NCI-H1417 treated with DMSO at 0.1 percent for 48 hours (cell line): ENCODE measurements at regions not wholly inside any gene's neighbourhood (a gene's known extent, or its start where the extent isn't known, plus 50 kb on each side); places are given as distances from the start of the nearest gene placed in this dataset.

Source experiments
- DNase-seq: peaks from one replicate; lab custom pipeline; 2025; lab: John Stamatoyannopoulos, UW

DNA sequence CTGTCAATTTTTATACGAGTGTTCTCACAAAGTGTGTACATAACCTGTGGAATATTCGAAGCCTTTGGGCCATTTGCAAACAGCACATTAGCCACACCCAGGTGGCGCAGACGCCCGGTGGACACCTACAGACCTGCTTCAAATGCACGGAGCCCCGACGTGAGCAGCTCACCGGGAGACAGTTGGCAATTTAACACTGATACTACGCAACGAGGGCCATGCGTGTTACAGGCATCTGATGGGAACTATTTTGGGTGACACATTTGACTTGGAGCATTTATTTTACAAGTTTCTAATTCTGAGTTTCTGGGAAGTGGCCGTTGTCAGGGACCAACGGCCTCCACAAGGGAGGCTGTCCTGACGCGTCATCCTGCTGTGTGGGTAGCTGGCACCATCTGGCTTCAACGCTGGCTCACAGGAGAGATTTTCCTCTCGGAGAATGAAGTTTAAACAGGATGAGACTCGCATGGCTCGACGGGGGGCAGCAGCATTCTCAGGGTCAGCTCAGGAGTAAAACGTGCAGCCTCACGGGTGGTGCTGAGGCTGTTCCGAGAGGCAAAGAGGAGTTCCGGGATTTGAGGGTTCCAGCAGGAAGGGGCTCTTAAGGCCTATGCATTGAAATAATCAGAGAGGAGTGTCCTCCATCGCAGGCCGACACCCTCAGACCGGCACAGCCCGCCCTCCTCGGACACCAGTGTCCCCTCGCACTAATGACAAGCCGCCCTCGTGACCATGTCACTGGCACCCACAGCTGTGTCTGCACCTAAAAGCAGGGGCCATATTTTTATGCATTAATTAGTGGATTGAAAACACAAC, 207.4 kb downstream of the DLL1 start:
- DNase-seq: no peak

DNA sequence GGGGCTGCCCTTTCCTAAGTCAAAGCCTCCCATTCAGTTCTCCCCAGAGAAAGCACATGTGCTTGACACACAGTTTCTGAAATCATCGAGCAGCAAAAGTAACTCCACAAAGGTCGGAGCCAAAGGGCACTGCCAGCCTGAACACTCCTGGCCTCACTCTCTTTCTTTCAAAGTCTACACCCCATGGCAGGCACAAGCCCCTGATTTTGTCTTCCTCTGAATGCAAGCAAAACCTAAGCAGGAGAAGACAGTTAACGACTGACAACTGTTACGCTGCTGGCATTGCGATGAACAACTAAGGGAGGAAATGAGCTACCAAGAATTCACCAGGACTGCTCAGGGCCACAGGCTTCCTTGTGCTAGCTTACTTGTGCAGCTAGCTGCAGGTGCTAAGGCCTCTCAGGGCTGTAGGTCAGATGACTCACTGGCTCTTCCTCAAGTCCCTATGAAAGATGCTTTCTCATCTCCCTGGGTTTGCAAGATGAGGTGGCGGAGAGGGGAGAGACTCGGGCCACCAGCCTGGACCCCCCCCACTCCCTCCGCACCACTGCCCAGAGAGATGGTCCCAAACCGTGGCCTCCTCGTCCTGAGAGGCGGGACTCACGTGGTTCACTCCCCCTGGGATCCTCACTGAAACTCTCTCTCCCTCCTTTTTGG, 208.2 kb downstream of the DLL1 start:
- DNase-seq: no peak

DNA sequence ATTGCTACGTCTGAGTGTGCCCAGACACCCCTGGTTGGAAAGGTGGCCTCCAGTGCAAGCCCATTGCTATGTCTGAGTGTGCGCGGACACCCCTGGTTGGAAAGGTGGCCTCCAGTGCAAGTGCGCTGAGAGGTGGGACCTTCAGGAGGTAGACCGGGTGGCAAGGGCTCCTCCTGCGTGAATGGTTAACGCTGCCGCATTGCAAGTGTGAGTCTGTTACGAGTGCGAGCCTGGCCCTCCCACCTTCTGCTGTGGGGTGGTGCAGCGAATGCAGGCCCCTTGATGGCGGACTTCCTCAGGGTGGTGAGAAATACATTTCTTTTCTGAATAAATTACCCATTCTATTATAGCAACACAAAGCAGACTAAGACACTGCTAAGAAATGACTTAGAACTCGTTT, 208.8 kb downstream of the DLL1 start:
- DNase-seq: no peak

DNA sequence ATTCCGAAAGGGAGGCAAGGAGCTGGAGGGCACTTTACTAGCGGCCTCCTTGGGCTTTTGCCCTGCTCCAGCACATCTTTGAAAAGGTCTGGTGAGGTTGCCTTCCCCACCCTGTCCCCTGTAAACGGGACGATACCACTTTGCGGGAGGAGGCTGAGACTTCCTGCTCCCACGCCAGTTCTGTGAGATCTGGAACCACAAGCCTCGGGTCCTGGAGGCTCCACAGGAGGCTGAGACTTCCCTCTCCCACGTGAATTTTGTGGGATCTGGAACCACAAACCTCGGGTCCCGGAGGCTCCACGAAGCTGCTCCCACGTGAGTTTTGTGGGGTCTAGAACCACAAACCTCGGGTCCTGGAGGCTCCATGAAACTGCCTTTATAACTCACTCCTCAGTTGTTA, 209.3 kb downstream of the DLL1 start:
- DNase-seq: no peak

DNA sequence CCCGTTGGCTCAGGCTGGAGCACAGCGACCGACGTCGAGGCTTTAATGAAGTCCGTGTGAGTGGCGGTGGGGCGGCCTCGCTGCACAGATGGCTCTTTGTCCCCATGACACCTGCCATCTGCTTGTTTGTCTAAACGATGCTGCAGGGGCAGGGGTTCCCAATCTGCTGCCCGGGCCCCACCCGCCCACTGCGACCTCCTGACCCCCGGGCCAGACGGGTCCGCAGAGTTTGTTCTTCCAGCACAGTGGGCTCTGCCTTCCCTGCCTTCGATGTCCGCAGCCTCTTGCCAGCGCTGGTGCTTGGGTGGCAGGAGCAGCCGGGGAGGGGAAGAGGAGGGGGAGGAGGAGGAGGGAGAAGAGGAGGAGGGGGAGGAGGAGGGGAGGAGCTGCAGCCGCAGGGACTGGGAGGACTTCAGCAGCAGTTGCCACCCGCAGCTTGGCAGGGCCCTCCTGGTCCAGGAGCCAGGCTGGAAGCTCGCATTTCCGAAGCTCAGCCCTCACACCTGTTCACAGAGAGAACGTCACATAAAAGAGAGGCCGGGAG, 210.0 kb downstream of the DLL1 start:
- DNase-seq: peak; percentile 37

DNA sequence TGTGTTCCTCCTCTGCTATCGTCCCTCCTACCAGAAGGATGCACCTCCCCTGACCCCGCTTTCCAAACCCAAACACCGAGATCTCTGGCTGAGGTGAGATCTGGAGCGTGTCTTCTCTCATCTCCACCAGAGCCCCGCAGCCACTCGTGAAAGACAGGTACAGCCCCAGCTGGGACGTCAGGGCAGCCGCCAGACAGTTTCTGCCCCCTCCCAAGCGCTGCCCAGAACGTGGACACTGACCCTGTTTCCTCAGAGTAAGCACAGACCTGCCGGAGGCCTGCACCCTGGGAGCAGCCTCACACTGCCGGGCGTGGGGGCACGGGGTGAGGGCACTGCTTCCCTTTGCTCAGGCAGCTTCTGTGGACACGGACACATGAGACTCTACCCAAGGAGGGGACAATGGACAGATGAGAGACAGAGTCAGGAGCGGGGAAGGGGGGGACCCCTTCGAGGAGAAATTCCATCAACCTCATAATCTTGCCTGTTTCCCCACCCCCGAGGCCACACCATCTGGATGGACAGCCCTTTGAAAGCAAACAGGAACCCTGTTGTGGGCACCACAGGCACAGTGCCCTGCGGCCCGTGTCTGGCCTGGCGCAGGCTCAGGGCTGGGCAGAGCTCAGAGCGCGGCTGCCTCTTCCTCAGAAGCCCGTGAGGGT, 210.6 kb downstream of the DLL1 start:
- DNase-seq: no peak

DNA sequence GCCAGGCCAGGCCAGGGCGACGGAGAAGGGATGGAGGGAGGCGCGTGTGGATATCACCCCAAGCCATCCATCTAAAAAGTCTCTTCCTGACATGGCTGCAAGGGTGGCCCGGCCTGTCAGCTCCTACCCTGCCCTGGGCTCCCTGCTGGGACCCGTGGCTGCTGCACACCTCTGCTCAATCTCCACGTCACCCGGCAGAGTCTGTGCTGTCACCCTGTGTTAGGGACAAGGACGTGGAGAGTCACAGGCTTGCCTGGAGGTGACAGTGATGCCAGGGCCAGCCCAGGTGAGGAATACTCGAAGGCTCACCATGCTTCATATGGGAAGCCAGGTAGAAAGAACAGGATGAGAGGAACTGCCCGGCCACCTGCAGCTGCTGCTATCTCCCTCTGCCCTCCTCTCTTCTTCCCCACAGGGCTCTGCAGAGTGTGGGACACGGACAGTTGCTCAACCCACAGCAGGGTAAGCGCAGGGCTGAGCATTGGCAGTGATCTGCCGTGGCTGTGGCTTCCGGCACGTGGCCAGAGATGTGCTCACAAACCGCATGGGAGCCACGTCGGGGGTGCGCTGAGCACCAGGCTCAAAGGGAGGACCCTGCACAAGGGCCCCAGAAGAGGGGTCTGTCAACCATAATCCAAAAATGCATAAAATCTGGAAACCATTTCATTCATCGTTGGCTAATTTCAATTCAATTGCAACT, 214.3 kb downstream of the DLL1 start:
- DNase-seq: no peak

DNA sequence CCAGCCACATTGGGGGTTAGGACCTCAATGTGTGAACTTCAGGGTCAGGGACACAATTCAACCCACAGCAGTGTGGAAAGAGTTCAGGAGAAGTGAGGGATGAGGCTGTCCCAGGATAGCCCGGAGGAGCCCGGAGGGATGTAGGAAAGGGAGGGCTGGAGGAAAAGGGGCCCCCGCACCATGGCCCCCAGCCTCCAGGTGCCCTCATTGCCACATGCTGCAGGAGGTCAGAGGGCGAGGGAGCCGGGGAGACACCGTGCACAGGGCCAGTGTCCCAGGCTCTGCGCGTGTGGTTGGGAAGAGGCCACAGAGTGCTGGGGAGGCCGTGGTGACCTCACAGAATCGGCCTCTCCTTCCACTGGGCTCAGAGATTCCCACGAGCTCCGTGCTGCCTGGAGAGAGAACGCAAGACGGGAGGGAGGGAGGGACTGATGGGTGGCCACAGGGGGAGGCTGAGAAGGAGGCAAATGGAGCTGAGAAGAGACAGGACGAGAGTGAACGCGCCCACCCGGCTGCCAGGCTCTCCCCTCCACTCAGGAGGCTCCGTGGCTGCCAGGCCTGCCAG, 215.1 kb downstream of the DLL1 start:
- DNase-seq: no peak

DNA sequence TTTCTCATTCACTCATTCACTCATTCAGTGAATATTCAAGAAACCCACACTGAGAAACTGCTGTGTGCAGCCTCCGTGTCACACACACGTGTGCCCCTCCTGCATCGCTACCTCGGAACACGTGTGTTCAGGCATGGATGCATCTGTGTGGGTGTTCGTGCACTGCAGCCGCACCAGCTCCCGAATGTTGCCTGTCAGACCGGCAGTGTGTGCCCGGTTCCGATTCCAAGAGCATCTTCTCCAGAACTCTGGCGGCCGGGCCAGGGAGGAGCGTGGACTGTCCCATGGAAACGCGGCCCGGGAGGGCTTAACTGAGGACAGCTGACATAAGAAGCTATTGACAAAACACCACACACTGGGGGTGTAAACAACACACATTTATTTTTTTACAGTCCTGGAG, 216.0 kb downstream of the DLL1 start:
- DNase-seq: no peak

DNA sequence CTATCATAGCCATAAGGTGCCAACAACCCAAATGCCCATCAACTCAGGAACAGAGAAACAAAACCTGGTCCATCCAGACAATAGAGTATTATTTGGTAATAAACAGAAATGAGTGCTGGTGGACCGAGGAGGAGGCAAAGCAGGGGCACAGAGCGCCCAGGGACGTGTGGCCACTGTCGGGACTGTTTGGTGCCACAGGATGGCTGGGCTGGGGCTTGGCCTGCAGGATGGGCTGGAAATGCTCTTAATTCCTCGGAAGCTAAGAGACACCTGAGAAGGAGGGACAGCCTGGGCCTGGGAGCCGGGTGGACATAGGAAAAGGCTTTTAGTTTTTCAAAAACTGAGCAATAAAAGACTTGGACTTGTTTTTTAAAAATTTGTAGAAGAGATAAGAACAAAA, 216.4 kb downstream of the DLL1 start:
- DNase-seq: no peak

DNA sequence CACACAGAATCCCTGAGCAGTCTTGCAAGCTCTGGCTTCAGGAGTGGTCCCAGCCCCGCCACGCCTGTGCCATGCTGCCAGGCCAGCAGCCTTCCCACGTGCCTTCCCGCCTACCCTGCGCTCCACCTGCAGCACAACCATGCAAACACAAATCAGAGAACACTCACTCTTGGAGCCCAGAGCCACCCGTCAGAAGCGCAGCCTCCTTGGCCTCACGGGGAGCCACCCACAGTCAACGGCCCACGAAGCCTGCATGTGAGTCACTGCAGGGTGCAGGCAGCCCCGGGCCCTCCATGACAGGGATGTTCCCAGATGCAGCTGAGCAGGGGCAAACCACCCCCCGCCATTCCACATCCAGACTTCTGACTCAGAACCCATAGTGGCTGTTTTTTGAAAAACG, 217.0 kb downstream of the DLL1 start:
- no peak for DNase-seq

DNA sequence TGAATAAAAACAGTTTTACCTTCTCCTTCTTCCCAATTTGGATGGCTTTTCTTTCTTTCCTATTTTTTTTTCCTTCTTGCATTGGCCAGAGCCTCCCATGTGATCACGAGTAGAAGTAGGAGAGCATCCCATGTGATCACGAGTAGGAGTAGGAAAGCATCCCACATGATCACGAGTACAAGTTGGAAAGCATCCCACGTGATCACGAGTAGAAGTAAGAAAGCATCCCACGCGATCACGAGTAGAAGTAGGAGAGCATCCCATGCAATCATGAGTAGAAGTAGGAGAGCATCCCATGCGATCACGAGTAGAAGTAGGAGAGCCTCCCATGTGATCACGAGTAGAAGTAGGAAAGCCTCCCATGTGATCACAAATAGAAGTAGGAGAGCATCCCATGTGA, 218.6 kb downstream of the DLL1 start:
- DNase-seq: no peak

DNA sequence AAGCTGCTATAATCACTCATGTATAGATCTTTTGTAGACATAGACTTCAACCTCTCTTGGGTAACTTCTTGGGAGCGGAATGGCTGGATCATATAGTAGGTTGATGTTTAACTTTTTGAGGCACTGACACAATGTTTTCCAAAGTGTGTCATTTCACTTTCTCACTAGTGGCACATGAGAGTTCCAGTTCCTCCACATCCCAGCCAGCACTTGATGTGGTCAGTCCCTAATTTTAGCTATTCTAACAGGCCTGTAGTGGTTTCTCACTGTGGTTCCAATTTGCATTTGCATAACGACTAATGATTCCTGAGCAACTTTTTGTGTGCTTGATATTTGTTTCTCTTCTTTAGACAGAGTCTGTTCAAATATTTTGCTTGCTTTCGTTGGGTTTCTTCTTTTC, 221.3 kb downstream of the DLL1 start:
- DNase-seq: no peak

DNA sequence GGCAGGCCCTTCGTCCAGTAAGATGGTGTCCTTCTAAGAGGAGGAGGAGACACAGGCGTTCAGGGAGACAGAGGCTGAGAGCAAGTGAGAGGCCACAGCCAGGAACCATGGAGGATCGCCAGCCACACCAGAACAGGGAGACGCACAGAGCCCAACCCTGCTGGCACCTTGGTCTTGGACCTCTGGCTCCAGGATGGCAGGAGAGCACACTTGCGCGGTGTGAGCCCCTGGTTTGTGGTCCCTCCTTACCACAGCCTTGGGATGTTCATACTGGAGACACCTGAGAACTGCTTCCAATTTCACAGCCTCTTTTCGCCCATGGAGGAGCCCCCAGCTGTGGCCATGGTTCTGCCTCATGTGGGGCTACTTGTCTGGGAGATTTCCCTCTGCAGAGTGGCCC, 222.4 kb downstream of the DLL1 start:
- DNase-seq: no peak

DNA sequence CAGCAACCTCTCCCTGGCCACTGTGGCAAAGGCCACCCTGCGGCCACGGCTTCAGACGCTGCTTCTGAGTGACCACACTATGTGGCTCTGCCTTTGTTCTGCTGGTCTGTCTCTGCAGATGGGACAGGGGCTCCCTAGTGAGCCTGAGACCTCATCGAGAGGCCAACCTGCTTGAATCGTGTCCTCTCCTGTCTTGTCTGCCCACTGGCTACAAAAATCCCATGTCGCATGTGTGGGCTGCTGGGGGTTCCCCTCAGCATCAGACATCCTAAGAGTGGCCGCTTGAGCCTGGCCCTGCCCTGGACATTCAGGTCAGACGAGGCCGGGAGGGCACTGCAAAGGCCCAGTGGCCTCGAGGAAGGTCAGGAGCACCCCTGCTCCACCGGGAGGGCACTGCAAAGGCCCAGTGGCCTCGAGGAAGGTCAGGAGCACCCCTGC, 222.9 kb downstream of the DLL1 start:
- DNase-seq: no peak

DNA sequence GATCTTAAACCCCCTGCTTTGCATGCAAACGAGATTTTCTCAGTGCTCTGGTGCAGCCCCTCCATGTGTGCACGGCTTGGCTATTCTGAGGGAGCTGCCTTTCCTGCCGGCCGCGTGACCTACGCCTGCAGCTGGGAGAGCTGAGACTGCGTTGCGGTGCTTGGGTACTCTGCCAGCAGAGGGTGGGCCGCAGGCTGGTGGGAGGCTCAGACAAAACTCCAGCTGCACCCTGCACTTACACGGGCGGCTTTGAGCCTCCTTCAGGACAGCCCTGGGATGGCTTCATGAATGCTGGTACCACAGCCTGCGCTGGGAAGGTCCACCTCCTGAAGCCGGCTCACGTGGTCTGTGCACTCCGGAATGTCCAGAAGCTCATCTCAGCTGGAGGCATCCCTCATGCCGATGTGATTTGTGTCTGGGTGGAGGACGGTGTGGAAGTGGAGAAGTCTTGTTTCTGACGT, 223.7 kb downstream of the DLL1 start:
- no peak for DNase-seq

DNA sequence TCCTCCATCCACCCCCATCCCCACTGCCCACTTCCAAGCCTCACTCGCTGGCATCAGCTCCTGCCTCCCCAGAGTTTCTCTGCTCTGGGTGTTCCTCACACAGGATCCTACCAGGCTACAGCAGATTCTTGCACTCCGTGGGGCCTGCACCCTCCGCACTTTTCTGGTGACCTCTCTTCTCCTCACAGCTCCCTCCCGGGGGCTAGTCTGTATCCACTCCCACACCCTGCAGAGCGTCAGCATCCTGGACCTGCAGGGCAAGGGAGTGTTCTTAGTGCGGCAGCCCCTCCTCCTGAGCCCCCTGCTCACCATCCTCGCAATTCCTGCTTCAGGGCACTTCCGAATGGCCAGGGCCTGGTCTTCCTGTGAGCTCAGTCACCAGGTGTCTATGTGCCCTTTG, 224.2 kb downstream of the DLL1 start:
- no peak for DNase-seq

DNA sequence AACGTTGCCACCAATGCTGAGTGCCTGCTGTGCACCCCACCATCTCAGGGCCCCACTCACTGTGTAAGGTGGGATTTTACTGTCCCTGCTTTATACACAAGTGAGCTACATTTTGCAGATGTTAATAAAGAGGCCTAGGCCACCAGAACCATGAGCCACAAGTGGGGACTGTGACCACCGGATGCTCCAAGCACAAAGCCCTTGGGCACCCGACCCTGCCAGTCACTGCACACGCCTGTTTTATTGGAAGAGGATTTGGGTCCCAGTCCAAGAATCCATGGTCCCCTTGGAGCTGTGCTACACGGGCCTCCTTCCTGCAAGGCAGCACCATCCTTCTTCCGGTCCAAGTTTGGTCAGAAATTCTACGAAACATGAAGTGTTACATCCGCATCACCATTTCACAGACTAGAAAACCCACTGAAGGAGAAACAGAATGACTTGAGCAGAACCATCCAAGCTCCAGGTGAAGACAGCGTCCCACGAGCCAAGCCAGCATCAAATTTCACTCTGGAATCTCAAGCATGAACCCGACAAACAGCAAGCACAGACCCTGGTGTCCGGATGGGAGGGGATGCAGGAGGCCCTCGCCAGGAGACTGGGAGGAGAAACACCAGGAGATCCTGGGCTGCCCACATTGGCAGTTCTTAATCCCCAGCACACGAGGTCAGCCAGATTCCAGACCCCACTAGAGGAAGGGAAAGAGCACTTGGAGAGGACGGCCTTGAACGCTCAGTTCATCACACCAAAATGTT, 226.9 kb downstream of the DLL1 start:
- no peak for DNase-seq

DNA sequence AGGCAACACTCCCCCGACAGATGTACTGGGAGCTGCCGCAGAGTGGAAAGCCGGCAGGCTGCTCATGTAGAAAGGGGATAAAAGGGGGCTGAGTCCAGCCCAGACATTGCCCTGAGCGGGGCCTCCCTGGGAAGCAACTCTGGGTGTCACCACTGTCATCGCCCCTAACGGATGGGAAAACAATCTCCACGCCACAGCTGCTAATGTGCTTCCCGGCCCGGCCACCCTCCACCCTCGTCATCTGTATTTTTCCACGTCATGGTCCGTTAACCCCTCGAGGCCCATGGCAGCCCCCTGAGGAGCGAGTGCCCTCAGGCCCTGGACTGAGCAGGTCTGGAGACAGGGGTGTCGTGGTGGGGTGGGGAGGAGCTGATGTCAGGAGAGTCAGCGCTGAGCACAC, 227.4 kb downstream of the DLL1 start:
- DNase-seq: no peak

DNA sequence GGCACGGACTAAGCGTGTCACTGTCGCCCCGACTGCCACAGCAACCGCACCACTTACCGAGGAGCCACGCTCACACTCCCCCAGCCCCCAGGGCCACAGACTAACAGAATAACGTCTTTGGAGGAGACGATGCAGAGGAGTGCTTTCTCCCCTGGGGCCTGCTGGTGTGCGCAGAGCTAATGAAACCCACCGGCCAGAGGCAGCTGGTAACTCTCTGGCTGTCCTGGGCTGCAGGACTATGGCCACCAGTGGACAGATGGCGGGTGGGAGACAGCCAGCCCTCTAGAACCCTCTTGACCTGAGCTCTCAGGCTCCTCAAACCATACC, 228.0 kb downstream of the DLL1 start:
- DNase-seq: no peak

DNA sequence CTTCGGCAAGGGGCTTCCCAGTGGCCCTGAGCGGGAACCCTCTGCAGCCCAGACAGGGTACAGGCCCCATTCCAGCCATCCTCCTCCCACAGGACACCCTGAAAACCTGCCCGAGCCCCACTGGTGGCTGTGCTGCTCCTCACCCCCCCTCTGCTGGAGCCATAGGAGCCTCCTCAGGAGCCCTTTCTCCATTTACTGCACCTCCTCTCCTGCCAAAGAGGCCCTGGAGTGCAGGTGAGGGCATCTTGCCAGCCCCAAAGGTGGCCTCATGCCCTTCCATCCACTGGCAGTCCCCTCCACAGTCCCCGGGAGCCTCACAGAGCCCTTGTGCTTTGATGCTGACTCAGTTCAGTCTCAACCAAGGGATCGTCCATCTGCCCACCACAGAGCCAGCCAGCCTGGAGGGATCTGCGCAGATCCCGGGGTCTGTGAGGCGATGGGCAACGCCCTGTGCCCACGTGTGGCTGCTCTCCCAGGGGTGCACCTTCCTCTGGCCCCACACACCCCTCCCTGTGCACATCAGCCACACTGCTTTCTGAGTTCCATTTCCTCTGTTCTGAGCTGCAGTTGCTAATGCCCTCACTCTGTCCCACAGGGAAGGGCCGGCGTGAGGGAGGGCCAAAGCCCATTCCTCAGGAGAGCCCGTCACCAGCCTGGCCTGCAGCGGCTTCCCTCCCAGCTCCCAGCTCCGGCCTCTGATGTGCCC, 228.5 kb downstream of the DLL1 start:
- DNase-seq: no peak
